WTC11 (cell line): ENCODE measurements at regions not wholly inside any gene's neighbourhood (a gene's known extent, or its start where the extent isn't known, plus 50 kb on each side); places are given as distances from the start of the nearest gene placed in this dataset.

Experiments used
- AFF4 ChIP-seq: sonication (generic); formaldehyde crosslinking; IDR thresholded peaks from 2 replicates; pipeline ENCODE4 v1.8.1; 2023; ENCODE audit warnings: mild to moderate bottlenecking, missing genetic modification reagents, borderline replicate concordance
- CTCF ChIP-seq: fragments of 200-600 bp; IDR thresholded peaks from 2 replicates; pipeline ENCODE4 v1.8.0; 2022; ENCODE audit warnings: antibody characterized with exemption
- E2F1 ChIP-seq: sonication (generic); formaldehyde crosslinking; IDR thresholded peaks from 2 replicates; pipeline ENCODE4 v1.8.0; 2022; ENCODE audit warnings: mild to moderate bottlenecking, missing genetic modification reagents
- FOXK1 ChIP-seq: sonication (generic); formaldehyde crosslinking; IDR thresholded peaks from 2 replicates; pipeline ENCODE4 v1.8.0; 2022; ENCODE audit warnings: mild to moderate bottlenecking, moderate library complexity, missing genetic modification reagents
- GABPB1 ChIP-seq: sonication (generic); formaldehyde crosslinking; IDR thresholded peaks from 2 replicates; pipeline ENCODE4 v1.8.1; 2023; ENCODE audit warnings: mild to moderate bottlenecking, missing genetic modification reagents
- MAX ChIP-seq: sonication (generic); formaldehyde crosslinking; IDR thresholded peaks from 2 replicates; pipeline ENCODE4 v1.8.0; 2022; ENCODE audit warnings: mild to moderate bottlenecking, missing genetic modification reagents
- SP1 ChIP-seq: sonication (generic); formaldehyde crosslinking; conservative IDR thresholded peaks from 2 replicates; pipeline ENCODE4 v1.8.1; 2022; ENCODE audit warnings: missing genetic modification reagents
- TP53 ChIP-seq: sonication (generic); formaldehyde crosslinking; IDR thresholded peaks from 2 replicates; pipeline ENCODE4 v1.8.1; 2023; ENCODE audit warnings: mild to moderate bottlenecking, missing genetic modification reagents
- ZNF121 ChIP-seq: sonication (generic); formaldehyde crosslinking; IDR thresholded peaks from 2 replicates; pipeline ENCODE4 v1.8.0; 2023; ENCODE audit warnings: missing genetic modification reagents

- TF ChIP-seq CTCF (no peak), GABPB1 (no peak), ZNF121 (CRISPR knock-in tag) (no peak), FOXK1 (CRISPR knock-in tag) (no peak), MAX (no peak), E2F1 (CRISPR knock-in tag) (no peak), TP53 (CRISPR knock-in tag) (no peak), AFF4 (no peak), SP1 (CRISPR knock-in tag) (no peak)
These were observed 343.8 kb upstream of the RBFOX1 start for GRCh38 chr16:6988846-6989245.
